Smooth muscle cell (in vitro differentiated cells): ENCODE measurements at regions not wholly inside any gene's neighbourhood (a gene's known extent, or its start where the extent isn't known, plus 50 kb on each side); places are given as distances from the start of the nearest gene placed in this dataset.

Experiments used
- DNase-seq: peaks from one replicate; lab custom pipeline; 2025; ENCODE audit not compliant: unreplicated experiment; lab: John Stamatoyannopoulos, UW
- H2AFZ ChIP-seq: fragments of 200-600 bp; sonication (generic); 2 replicates; pipeline ENCODE4 v1.6.0; 2016; ENCODE audit warnings: antibody characterized with exemption, low read depth, mild to moderate bottlenecking
- H3F3A ChIP-seq: fragments of 200-600 bp; sonication (generic); 2 replicates; pipeline ENCODE4 v1.6.0; 2017; ENCODE audit warnings: antibody characterized with exemption, low read depth
- H3K27ac ChIP-seq: fragments of 200-600 bp; sonication (generic); 2 replicates; pipeline ENCODE4 v1.5.1; 2016; ENCODE audit warnings: low read depth, mild to moderate bottlenecking
- H3K27me3 ChIP-seq: fragments of 200-600 bp; sonication (generic); 2 replicates; pipeline ENCODE4 v1.6.1; 2016; ENCODE audit warnings: low read depth, mild to moderate bottlenecking
- H3K36me3 ChIP-seq: fragments of 200-600 bp; sonication (generic); 2 replicates; pipeline ENCODE4 v1.5.1; 2016; ENCODE audit warnings: low read depth
- H3K4me1 ChIP-seq: fragments of 200-600 bp; sonication (generic); 2 replicates; pipeline ENCODE4 v1.5.1; 2016; ENCODE audit warnings: low read depth
- H3K4me2 ChIP-seq: fragments of 200-600 bp; sonication (generic); 2 replicates; pipeline ENCODE4 v1.6.0; 2016; ENCODE audit warnings: mild to moderate bottlenecking
- H3K4me3 ChIP-seq: fragments of 200-600 bp; sonication (generic); 2 replicates; pipeline ENCODE4 v1.5.1; 2016; ENCODE audit warnings: mild to moderate bottlenecking
- H3K79me2 ChIP-seq: fragments of 200-600 bp; sonication (generic); 2 replicates; pipeline ENCODE4 v1.6.0; 2016; ENCODE audit warnings: low read depth, mild to moderate bottlenecking
- H3K9ac ChIP-seq: fragments of 200-600 bp; sonication (generic); 2 replicates; pipeline ENCODE4 v1.6.0; 2016; ENCODE audit warnings: low read depth
- H3K9me3 ChIP-seq: fragments of 200-600 bp; sonication (generic); replicated peaks from 2 replicates; pipeline ENCODE4 v1.5.1; 2016; ENCODE audit warnings: low read depth
- H4K20me1 ChIP-seq: fragments of 200-600 bp; sonication (generic); 2 replicates; pipeline ENCODE4 v1.6.0; 2016; ENCODE audit warnings: low read depth
- CTCF ChIP-seq: fragments of 200-600 bp; sonication (generic); IDR thresholded peaks from 2 replicates; pipeline ENCODE4 v1.5.1; 2017; ENCODE audit warnings: borderline replicate concordance, mild to moderate bottlenecking, antibody characterized with exemption; ENCODE audit not compliant: insufficient read depth, poor library complexity, severe bottlenecking
- WGBS: methylation state at CpG from one replicate; pipeline ENCODE4 v1.1.7; 2016; ENCODE audit warnings: low lambda C conversion rate; 5-methylcytosine and 5-hydroxymethylcytosine counted together

- no peak for DNase-seq
- H3K27ac ChIP-seq = no peak overlapping the region
- H3K9ac ChIP-seq = no peak overlapping the region
- 83% methylated on average over 4 of the region's 4 CpGs for WGBS
- no peaks in the 10 kb centered on the region for H4K20me1 ChIP-seq
- no peaks in the 10 kb centered on the region for H3K4me1 ChIP-seq
- no peaks in the 10 kb centered on the region for H3K27me3 ChIP-seq
- H3K36me3 ChIP-seq = no peaks in the 10 kb centered on the region
- no peak for TF ChIP-seq CTCF
- H3K79me2 ChIP-seq = no peaks in the 10 kb centered on the region
- no peaks in the 10 kb centered on the region for H3F3A ChIP-seq
- no peak overlapping the region for H3K4me2 ChIP-seq
- H2AFZ ChIP-seq = no peak overlapping the region
- no peak overlapping the region for H3K4me3 ChIP-seq
- no peaks in the 10 kb centered on the region for H3K9me3 ChIP-seq
These were observed 147.7 kb upstream of the VSTM2B start for GRCh38 chr19:29378126-29378525.

- TF ChIP-seq CTCF = no peak
These were observed 147.2 kb upstream of the VSTM2B start for GRCh38 chr19:29378543-29379080.

GRCh38 chr19:29379257-29380021 is 146.4 kb upstream of the VSTM2B start:
- no peak for DNase-seq

More at GRCh38 chr19:29378543-29379080, 147.2 kb upstream of the VSTM2B start:
- Histone ChIP-seq H3K27me3 (no peaks in the 10 kb centered on the region), H3F3A (no peaks in the 10 kb centered on the region), H3K4me1 (no peaks in the 10 kb centered on the region), H3K9me3 (no peaks in the 10 kb centered on the region), H3K79me2 (no peaks in the 10 kb centered on the region), H3K36me3 (no peaks in the 10 kb centered on the region), H3K9ac (no peak overlapping the region), H3K27ac (no peak overlapping the region), H2AFZ (no peak overlapping the region), H3K4me3 (no peak overlapping the region), H3K4me2 (no peak overlapping the region), H4K20me1 (no peaks in the 10 kb centered on the region)
- WGBS = 73% methylated on average over 5 of the region's 5 CpGs
- no peak for DNase-seq

More at GRCh38 chr19:29379257-29380021, 146.4 kb upstream of the VSTM2B start:
- Histone ChIP-seq H3K4me3 (no peak overlapping the region), H3K27ac (no peak overlapping the region), H3K9me3 (no peaks in the 10 kb centered on the region), H3K36me3 (no peaks in the 10 kb centered on the region), H4K20me1 (no peaks in the 10 kb centered on the region), H3K79me2 (no peaks in the 10 kb centered on the region), H3F3A (no peaks in the 10 kb centered on the region), H3K4me2 (no peak overlapping the region), H3K4me1 (no peaks in the 10 kb centered on the region), H2AFZ (no peak overlapping the region), H3K27me3 (no peaks in the 10 kb centered on the region), H3K9ac (no peak overlapping the region)
- WGBS = 83% methylated on average over 13 of the region's 13 CpGs
- TF ChIP-seq CTCF = no peak
